Vagina (tissue), 2 donors: ENCODE measurements at regions not wholly inside any gene's neighbourhood (a gene's known extent, or its start where the extent isn't known, plus 50 kb on each side); places are given as distances from the start of the nearest gene placed in this dataset.

Experiments used
- DNase-seq, 2 donors: peaks; one replicate each; pipeline ENCODE4 v3.0.0-alpha.2; 2017; ENCODE audit errors: extremely low spot score in 2 of 2
- H3K27ac ChIP-seq: fragments of 200-600 bp; sonication (generic); one replicate; pipeline ENCODE4 v1.5.1; 2019
- H3K27me3 ChIP-seq: fragments of 200-600 bp; sonication (generic); one replicate; pipeline ENCODE4 v1.5.1; 2019
- H3K36me3 ChIP-seq, 2 donors: fragments of 200-600 bp; sonication (generic); one replicate each; pipeline ENCODE4 v1.5.1; 2017 to 2019
- H3K4me1 ChIP-seq: fragments of 200-600 bp; sonication (generic); one replicate; pipeline ENCODE4 v1.5.1; 2019
- H3K4me3 ChIP-seq, 2 donors: fragments of 200-600 bp; sonication (generic); 1 replicate in 1 of 2; 2 replicates in 1 of 2; pipeline ENCODE4 v1.5.1; 2016 to 2019
- H3K9me3 ChIP-seq: fragments of 200-600 bp; sonication (generic); one replicate; pipeline ENCODE4 v1.5.1; 2019
- CTCF ChIP-seq, 3 experiments: fragments of 450-650 bp in 2 of 3; fragments of 200-600 bp in 1 of 3; sonication (generic) in 1 of 3; IDR thresholded peaks; one replicate each; pipeline ENCODE4 v1.5.1; 2017 to 2019; ENCODE audit warnings: antibody characterized with exemption in 3 of 3, mild to moderate bottlenecking in 2 of 3, moderate library complexity in 2 of 3
- POLR2A ChIP-seq, 2 donors: fragments of 450-650 bp; IDR thresholded peaks; one replicate each; pipeline ENCODE4 v1.6.1; 2017; ENCODE audit warnings: antibody characterized with exemption in 2 of 2, mild to moderate bottlenecking in 2 of 2, moderate library complexity in 2 of 2
- POLR2AphosphoS5 ChIP-seq, 2 donors: sonication (generic); formaldehyde crosslinking; IDR thresholded peaks; one replicate each; pipeline ENCODE4 v1.9.0; 2017; ENCODE audit warnings: antibody characterized with exemption in 2 of 2, mild to moderate bottlenecking in 2 of 2, low read depth in 1 of 2; ENCODE audit not compliant: insufficient read depth in 1 of 2
- intact Hi-C: fragments of 100-400 bp; cut with DNase I; formaldehyde crosslinking; loops from one replicate; pipeline ENCODE4 v1.15.1; 2023

- Histone ChIP-seq H3K27me3 (no peaks in the 10 kb centered on the region), H3K4me1 (no peaks in the 10 kb centered on the region), H3K36me3 (no peaks in the 10 kb centered on the region), H3K27ac (no peak overlapping the region), H3K9me3 (no peaks in the 10 kb centered on the region), H3K4me3 (no peak overlapping the region)
- TF ChIP-seq CTCF (IDR thresholded peaks at IDR 0.05) (no peak), POLR2AphosphoS5 (IDR thresholded peaks at IDR 0.05; ENCODE audit: insufficient read depth in 1 of 2, low read depth in 1 of 2) (no peak), POLR2A (IDR thresholded peaks at IDR 0.05) (no peak)
- DNase-seq: no peak
- intact Hi-C loops: no loop called here
Measured at GRCh38 chr4:96471956-96472867, 632.3 kb downstream of the PDHA2 start.

GRCh38 chr4:96473246-96473645 lies 633.4 kb downstream of the PDHA2 start:
- DNase-seq: no peak
- no peak overlapping the region for H3K4me3 ChIP-seq
- H3K27ac ChIP-seq: no peak overlapping the region
- H3K9me3 ChIP-seq: no peaks in the 10 kb centered on the region
- H3K27me3 ChIP-seq: no peaks in the 10 kb centered on the region
- no peak for TF ChIP-seq CTCF (IDR thresholded peaks at IDR 0.05)
- no peak for TF ChIP-seq POLR2A (IDR thresholded peaks at IDR 0.05)
- no peak for TF ChIP-seq POLR2AphosphoS5 (IDR thresholded peaks at IDR 0.05; ENCODE audit: insufficient read depth in 1 of 2, low read depth in 1 of 2)
- H3K4me1 ChIP-seq: no peaks in the 10 kb centered on the region
- H3K36me3 ChIP-seq: no peaks in the 10 kb centered on the region
- intact Hi-C loops: no loop called here

- intact Hi-C loops: no loop called here
- Histone ChIP-seq H3K9me3 (no peaks in the 10 kb centered on the region), H3K4me1 (no peaks in the 10 kb centered on the region), H3K27me3 (no peaks in the 10 kb centered on the region), H3K4me3 (no peak overlapping the region), H3K27ac (no peak overlapping the region), H3K36me3 (no peaks in the 10 kb centered on the region)
- no peak for DNase-seq
- no peak for TF ChIP-seq CTCF (IDR thresholded peaks at IDR 0.05)
- no peak for TF ChIP-seq POLR2AphosphoS5 (IDR thresholded peaks at IDR 0.05; ENCODE audit: insufficient read depth in 1 of 2, low read depth in 1 of 2)
Measured at GRCh38 chr4:96483308-96484030, 643.6 kb downstream of the PDHA2 start.

GRCh38 chr4:96486563-96486962 lies 646.7 kb downstream of the PDHA2 start:
- no peak for DNase-seq
- H3K4me3 ChIP-seq: no peak overlapping the region
- no peak for TF ChIP-seq CTCF (IDR thresholded peaks at IDR 0.05)
- TF ChIP-seq POLR2AphosphoS5 (IDR thresholded peaks at IDR 0.05; ENCODE audit: insufficient read depth in 1 of 2, low read depth in 1 of 2): no peak
- TF ChIP-seq POLR2A (IDR thresholded peaks at IDR 0.05): no peak
- intact Hi-C loops: no loop called here
- H3K9me3 ChIP-seq: no peaks in the 10 kb centered on the region
- H3K27ac ChIP-seq: no peak overlapping the region
- H3K27me3 ChIP-seq: no peaks in the 10 kb centered on the region
- H3K4me1 ChIP-seq: no peaks in the 10 kb centered on the region
- no peaks in the 10 kb centered on the region for H3K36me3 ChIP-seq

- no peaks in the 10 kb centered on the region for H3K36me3 ChIP-seq
- no peak overlapping the region for H3K4me3 ChIP-seq
- no peaks in the 10 kb centered on the region for H3K4me1 ChIP-seq
- no peak for DNase-seq
- no peaks in the 10 kb centered on the region for H3K27me3 ChIP-seq
- TF ChIP-seq POLR2AphosphoS5 (IDR thresholded peaks at IDR 0.05; ENCODE audit: insufficient read depth in 1 of 2, low read depth in 1 of 2) (no peak), POLR2A (IDR thresholded peaks at IDR 0.05) (no peak), CTCF (IDR thresholded peaks at IDR 0.05) (no peak)
- H3K9me3 ChIP-seq: no peaks in the 10 kb centered on the region
- no peak overlapping the region for H3K27ac ChIP-seq
- intact Hi-C loops: no loop called here
Measured at GRCh38 chr4:96497621-96498020, 657.7 kb downstream of the PDHA2 start.
